Stimulated activated CD4-positive, alpha-beta T cell treated with anti-CD3 and anti-CD28 coated beads, Interleukin-2, amount 100 ng/mL, for 4 hours (primary cell): ENCODE measurements at regions not wholly inside any gene's neighbourhood (a gene's known extent, or its start where the extent isn't known, plus 50 kb on each side); places are given as distances from the start of the nearest gene placed in this dataset.
"Not testable (repeated sequence)": the region's sequence is repeated elsewhere in the genome, so short reads cannot be mapped to it uniquely, and the experiment has no call there.

ENCODE experiments used
- DNase-seq: peaks from one replicate; pipeline ENCODE4 v3.0.0-alpha.2; 2020; ENCODE audit warnings: low read depth

DNA sequence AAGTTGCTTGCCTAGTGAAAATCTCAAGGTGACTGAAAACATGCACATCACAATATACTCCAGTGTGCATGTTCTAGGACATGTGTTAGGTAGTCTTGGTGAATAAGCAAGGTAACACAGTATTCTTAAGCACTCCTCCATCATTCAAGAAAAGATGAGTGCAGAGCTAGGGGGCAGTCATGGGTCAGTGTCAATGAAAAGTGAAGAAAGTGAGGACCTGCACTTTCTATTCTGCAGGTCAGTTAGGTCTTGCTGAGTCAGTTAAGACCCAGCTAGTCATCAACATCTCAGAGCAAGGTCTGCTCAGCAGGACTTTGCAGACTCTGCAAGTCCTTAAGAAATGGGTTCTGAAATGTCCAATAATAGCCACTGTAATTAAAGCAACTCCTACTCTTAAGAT, 754.1 kb downstream of the TTLL7 start:
- not testable (repeated sequence) for DNase-seq

DNA sequence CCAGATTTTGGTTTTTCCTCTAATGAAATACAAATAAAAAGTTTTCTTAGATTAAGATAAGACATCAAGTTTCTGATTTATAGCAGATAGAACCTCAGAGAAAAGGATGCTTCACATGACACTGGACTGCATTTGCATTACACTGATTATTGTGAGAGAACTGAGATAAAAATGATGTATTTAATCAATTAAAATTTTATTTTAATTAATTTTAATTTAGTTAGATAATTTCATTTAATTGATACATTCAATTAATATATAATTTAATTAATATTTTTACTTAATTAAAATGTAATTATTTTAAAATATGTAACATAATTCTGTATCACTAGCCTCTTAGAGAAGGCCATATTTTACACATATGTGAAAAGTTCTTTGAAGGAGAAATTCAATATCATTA, 759.4 kb downstream of the TTLL7 start:
- DNase-seq, result not testable (repeated sequence)

GRCh38 chr1:83238654-83239053, 760.3 kb downstream of the TTLL7 start:
- DNase-seq, result not testable (repeated sequence)

- not testable (repeated sequence) for DNase-seq
These were observed 779.1 kb downstream of the TTLL7 start for GRCh38 chr1:83219788-83220187.

DNA sequence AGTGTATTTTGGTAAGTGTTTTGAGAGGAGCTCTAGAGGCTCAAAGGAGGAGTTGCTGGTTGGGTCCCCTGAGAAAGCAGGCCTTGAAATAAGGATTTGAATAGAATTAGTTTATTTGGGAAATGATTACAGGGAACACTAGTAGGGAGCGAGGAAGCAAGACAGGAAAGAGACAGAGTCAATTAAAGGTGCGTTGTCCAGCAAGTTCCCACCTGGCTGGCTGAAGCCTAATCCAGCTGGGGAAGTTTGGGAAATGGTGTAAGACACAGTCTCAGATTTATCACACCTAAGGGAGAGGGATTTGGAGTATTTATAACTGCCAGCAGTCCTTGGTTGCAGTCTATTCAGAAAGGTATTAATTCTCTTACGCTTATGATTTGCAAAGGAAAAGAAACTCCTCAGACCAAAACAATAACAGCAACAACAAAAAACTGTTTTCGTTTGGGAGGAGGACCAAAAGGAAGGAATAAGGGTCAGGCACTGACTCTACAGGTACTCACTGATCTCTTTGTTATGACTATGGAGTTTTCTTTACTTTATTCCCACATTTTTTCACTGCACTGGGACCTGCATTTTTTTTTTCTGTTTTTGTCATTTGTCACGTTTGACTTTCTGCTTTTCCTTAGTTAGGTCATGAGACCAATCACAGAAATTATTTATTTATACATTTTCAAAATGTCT, 780.8 kb downstream of the TTLL7 start:
- not testable (repeated sequence) for DNase-seq

GRCh38 chr1:83214317-83214716, 784.6 kb downstream of the TTLL7 start:
- DNase-seq, result not testable (repeated sequence)

- not testable (repeated sequence) for DNase-seq
These were observed 785.3 kb downstream of the TTLL7 start for GRCh38 chr1:83213648-83214047.

- not testable (repeated sequence) for DNase-seq
These were observed 786.9 kb downstream of the TTLL7 start for GRCh38 chr1:83212033-83212432.

DNA sequence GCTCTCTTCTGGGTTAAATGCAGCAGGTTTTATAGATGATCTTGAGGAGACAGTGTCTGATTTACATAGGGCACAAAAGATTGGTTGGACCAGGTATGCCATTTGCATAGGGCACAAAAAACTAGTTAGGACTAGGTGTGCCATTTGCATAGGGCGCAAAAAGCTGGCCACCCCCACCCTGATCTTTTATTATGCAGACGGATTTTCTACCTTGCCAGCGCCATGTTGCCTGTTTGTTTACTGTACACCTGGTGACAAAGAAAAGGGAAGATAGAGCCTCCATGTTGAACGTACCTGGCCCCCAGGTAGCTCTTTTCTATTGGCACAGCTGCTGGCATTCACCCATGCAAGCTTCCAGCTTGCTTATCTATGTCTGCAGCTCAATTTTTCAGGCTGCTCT, 790.4 kb downstream of the TTLL7 start:
- DNase-seq, result not testable (repeated sequence)

DNA sequence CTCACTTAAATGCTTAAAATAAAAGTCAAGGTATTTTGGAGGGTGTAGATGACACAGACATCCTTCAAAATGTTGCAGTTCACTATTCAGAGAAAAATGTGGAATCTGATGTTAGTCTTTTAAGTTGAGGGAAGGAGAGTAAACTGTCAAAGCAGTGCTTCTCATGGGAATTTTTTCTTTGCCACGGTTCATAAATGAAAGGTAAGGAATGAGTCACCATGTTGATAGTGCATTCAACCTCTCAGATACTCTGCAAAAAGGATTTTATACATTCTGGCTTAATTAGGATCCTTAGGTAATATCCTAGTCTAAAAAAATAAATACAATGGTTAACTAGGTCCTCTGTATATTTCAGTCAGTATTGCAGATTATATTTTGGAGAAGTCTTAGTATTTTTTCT, 804.3 kb downstream of the TTLL7 start:
- not testable (repeated sequence) for DNase-seq

GRCh38 chr1:83182033-83182728, 816.8 kb downstream of the TTLL7 start:
- DNase-seq, result not testable (repeated sequence)

- not testable (repeated sequence) for DNase-seq
These were observed 818.3 kb downstream of the TTLL7 start for GRCh38 chr1:83180621-83181020.

DNA sequence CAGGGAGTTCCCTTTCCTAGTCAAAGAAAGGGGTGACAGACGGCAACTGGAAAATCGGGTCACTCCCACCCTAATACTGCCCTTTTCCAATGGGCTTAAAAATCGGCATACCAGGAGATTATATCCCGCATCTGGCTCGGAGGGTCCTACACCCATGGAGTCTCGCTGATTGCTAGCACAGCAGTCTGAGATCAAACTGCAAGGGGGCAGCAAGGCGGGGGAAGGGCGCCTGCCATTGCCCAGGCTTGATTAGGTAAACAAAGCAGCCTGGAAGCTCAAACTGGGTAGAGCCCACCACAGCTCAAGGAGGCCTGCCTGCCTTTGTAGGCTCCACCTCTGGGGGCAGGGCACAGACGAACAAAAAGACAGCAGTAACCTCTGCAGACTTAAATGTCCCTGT, 831.3 kb downstream of the TTLL7 start:
- not testable (repeated sequence) for DNase-seq

DNA sequence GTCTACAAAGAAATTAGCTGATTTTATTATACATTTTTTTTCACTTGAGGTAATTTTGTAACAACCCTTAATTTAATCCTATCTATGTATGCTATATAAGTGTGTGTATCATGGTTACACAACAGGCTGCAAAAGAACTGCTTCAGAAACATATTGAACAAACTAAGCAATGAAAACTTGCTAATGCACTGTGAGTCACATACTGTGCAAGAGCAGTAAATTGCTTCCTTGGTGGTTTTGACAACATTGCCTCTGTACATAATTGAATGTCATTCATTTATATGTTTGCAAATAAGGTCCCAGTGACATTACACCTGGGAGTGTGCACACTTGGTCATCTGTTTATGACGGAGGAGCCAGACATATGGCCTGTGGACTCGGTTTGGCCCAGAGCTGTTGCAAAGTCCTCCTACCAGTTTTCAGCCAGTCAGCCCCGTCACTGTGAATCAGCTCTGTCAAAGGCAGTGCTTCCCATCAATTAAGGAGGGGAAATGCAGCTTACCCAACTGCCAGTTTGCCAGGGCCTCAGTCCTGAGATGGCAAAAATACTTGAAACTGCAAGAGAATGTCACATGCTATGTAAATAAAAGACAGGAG, 835.0 kb downstream of the TTLL7 start:
- not testable (repeated sequence) for DNase-seq

- DNase-seq, result not testable (repeated sequence)
These were observed 840.0 kb downstream of the TTLL7 start for GRCh38 chr1:83158924-83159323.

DNA sequence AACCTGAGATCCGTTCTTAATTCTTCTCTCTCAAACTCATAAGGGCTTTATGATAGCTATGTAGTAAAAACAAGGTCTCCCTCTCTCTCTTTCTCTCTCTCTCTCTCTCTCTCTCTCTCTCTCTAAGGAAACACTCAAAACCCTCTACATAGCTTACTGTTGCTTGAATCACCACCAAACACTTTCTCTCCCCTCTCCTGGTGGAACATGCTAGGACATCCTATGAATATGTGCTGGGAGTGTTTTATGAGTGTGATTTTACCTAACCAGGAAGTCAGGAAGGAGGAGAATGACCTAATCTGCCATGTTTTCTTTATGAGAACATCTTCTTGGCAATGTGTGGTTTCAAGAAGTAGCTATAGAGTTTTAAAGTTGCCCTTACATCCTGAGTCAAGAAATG, 844.6 kb downstream of the TTLL7 start:
- not testable (repeated sequence) for DNase-seq

- DNase-seq, result not testable (repeated sequence)
These were observed 847.6 kb downstream of the TTLL7 start for GRCh38 chr1:83151167-83151898.

- not testable (repeated sequence) for DNase-seq
These were observed 848.5 kb downstream of the TTLL7 start for GRCh38 chr1:83150479-83150878.

- not testable (repeated sequence) for DNase-seq
These were observed 853.1 kb downstream of the TTLL7 start for GRCh38 chr1:83145820-83146219.

GRCh38 chr1:83142802-83143201, 856.1 kb downstream of the TTLL7 start:
- DNase-seq, result not testable (repeated sequence)

- DNase-seq, result not testable (repeated sequence)
These were observed 863.3 kb downstream of the TTLL7 start for GRCh38 chr1:83135524-83136157.
